Caco-2 (cell line): ENCODE measurements at regions not wholly inside any gene's neighbourhood (a gene's known extent, or its start where the extent isn't known, plus 50 kb on each side); places are given as distances from the start of the nearest gene placed in this dataset.

Source experiments
- BruUV-seq: library from RNA; stranded (reverse); fragments of 400-500 nt; replicated peaks from 2 replicates; lab custom pipeline; 2021; lab: Mats Ljungman, UMichigan
- CTCF ChIA-PET: fragments of 300-600 bp; sonication (Branson Sonifier 250); formaldehyde crosslinking; loops from one replicate; lab custom pipeline; 2022; ENCODE audit warnings: antibody characterized with exemption; lab: Charles Lee
- POLR2A ChIA-PET: fragments of 300-600 bp; sonication (Branson Sonifier 250); formaldehyde crosslinking; loops from one replicate; lab custom pipeline; 2022; ENCODE audit warnings: antibody characterized with exemption; lab: Charles Lee
- DNase-seq, 2 experiments: peaks; one replicate each; pipeline versions ENCODE4 v3.0.0 to v3.0.0-alpha.2; 2020 to 2022
- H3K27me3 ChIP-seq: replicated peaks from 2 replicates; pipeline ENCODE4 v1.6.0; 2011; ENCODE audit warnings: low read length; ENCODE audit not compliant: control insufficient read depth, insufficient read depth
- H3K36me3 ChIP-seq: 2 replicates; pipeline ENCODE4 v1.5.1; 2011; ENCODE audit warnings: low read length; ENCODE audit not compliant: control insufficient read depth, insufficient read depth
- H3K4me1 ChIP-seq: fragments of 250-450 bp; sonication (Bioruptor Pico); 2 replicates; pipeline ENCODE4 v1.5.1; 2020; ENCODE audit warnings: mild to moderate bottlenecking
- H3K4me3 ChIP-seq: 2 replicates; pipeline ENCODE4 v1.5.1; 2011; ENCODE audit warnings: low read depth, mild to moderate bottlenecking, control low read depth, low read length
- H3K9me3 ChIP-seq: fragments of 250-450 bp; sonication (Bioruptor Pico); 2 replicates; pipeline ENCODE4 v1.5.1; 2020; ENCODE audit warnings: mild to moderate bottlenecking, moderate library complexity
- H3K27ac Mint-ChIP-seq: one replicate; pipeline ENCODE4 v1.8.0; 2022; ENCODE audit warnings: mixed read lengths; ENCODE audit not compliant: unreplicated experiment
- H3K27me3 Mint-ChIP-seq: one replicate; pipeline ENCODE4 v1.8.0; 2022; ENCODE audit warnings: mixed read lengths; ENCODE audit not compliant: insufficient read depth, unreplicated experiment
- H3K36me3 Mint-ChIP-seq: one replicate; pipeline ENCODE4 v1.8.0; 2022; ENCODE audit warnings: mild to moderate bottlenecking, mixed read lengths; ENCODE audit not compliant: insufficient read depth, unreplicated experiment
- H3K4me1 Mint-ChIP-seq: one replicate; pipeline ENCODE4 v1.8.0; 2022; ENCODE audit warnings: low read depth, mixed read lengths; ENCODE audit not compliant: unreplicated experiment
- H3K4me3 Mint-ChIP-seq: one replicate; pipeline ENCODE4 v1.8.0; 2022; ENCODE audit warnings: mild to moderate bottlenecking, moderate library complexity, mixed read lengths; ENCODE audit not compliant: unreplicated experiment
- H3K9me3 Mint-ChIP-seq: one replicate; pipeline ENCODE4 v1.8.0; 2022; ENCODE audit warnings: mixed read lengths; ENCODE audit not compliant: unreplicated experiment
- CTCF ChIP-seq, 2 experiments: fragments of 200-600 bp in 1 of 2; IDR thresholded peaks; 1 replicate in 1 of 2; 2 replicates in 1 of 2; pipeline versions ENCODE4 v1.5.1 to v1.8.0; 2011 to 2022; ENCODE audit warnings: antibody characterized with exemption in 1 of 2, control low read depth in 1 of 2, inconsistent platforms in 1 of 2, low read depth in 1 of 2, low read length in 1 of 2, mild to moderate bottlenecking in 1 of 2, moderate library complexity in 1 of 2; ENCODE audit not compliant: insufficient read depth in 1 of 2, severe bottlenecking in 1 of 2, unreplicated experiment in 1 of 2
- intact Hi-C: fragments of 100-400 bp; cut with micrococcal nuclease; formaldehyde crosslinking; loops from one replicate; pipeline ENCODE4 v1.10.0; 2022; ENCODE audit not compliant: unreplicated experiment

GRCh38 chr11:104286129-104286528, 122.2 kb upstream of the PDGFD start:
- CTCF ChIA-PET: no interaction called here
- H3K36me3 Mint-ChIP-seq: no peaks in the 10 kb centered on the region
- peaks cover 14% of the 10 kb centered on the region for H3K27me3 Mint-ChIP-seq
- no peak for DNase-seq
- no peaks in the 10 kb centered on the region for H3K4me1 Mint-ChIP-seq
- Histone ChIP-seq H3K4me1 (no peaks in the 10 kb centered on the region), H3K36me3 (no peaks in the 10 kb centered on the region), H3K4me3 (no peak overlapping the region), H3K27me3 (no peaks in the 10 kb centered on the region), H3K9me3 (no peaks in the 10 kb centered on the region)
- BruUV-seq: no TSS peak
- H3K9me3 Mint-ChIP-seq: no peaks in the 10 kb centered on the region
- intact Hi-C loops: no loop called here
- no peak overlapping the region for H3K4me3 Mint-ChIP-seq
- TF ChIP-seq CTCF (IDR thresholded peaks at IDR 0.05; ENCODE audit: insufficient read depth in 1 of 2, low read depth in 1 of 2, low read length in 1 of 2, severe bottlenecking in 1 of 2, unreplicated experiment in 1 of 2): no peak
- POLR2A ChIA-PET: no interaction called here
- no peak overlapping the region for H3K27ac Mint-ChIP-seq

GRCh38 chr11:104279587-104279986, 115.6 kb upstream of the PDGFD start:
- Histone ChIP-seq H3K4me3 (no peak overlapping the region), H3K9me3 (no peaks in the 10 kb centered on the region), H3K4me1 (no peaks in the 10 kb centered on the region), H3K27me3 (no peaks in the 10 kb centered on the region), H3K36me3 (no peaks in the 10 kb centered on the region)
- intact Hi-C loops: no loop called here
- ChIA-PET POLR2A (no interaction called here), CTCF (no interaction called here)
- peaks cover 11% of the 10 kb centered on the region for H3K9me3 Mint-ChIP-seq
- H3K27me3 Mint-ChIP-seq: no peaks in the 10 kb centered on the region
- no peak overlapping the region for H3K27ac Mint-ChIP-seq
- DNase-seq: no peak
- H3K4me3 Mint-ChIP-seq: no peak overlapping the region
- BruUV-seq: no TSS peak
- H3K36me3 Mint-ChIP-seq: no peaks in the 10 kb centered on the region
- TF ChIP-seq CTCF (IDR thresholded peaks at IDR 0.05; ENCODE audit: insufficient read depth in 1 of 2, low read depth in 1 of 2, low read length in 1 of 2, severe bottlenecking in 1 of 2, unreplicated experiment in 1 of 2): no peak
- no peaks in the 10 kb centered on the region for H3K4me1 Mint-ChIP-seq

- ChIA-PET CTCF (no interaction called here), POLR2A (no interaction called here)
- no peak overlapping the region for H3K27ac Mint-ChIP-seq
- BruUV-seq: no TSS peak
- Histone ChIP-seq H3K4me1 (no peaks in the 10 kb centered on the region), H3K4me3 (no peak overlapping the region), H3K36me3 (no peaks in the 10 kb centered on the region), H3K9me3 (no peaks in the 10 kb centered on the region), H3K27me3 (no peaks in the 10 kb centered on the region)
- intact Hi-C loops: no loop called here
- no peaks in the 10 kb centered on the region for H3K27me3 Mint-ChIP-seq
- H3K9me3 Mint-ChIP-seq: peaks cover 11% of the 10 kb centered on the region
- H3K4me3 Mint-ChIP-seq: no peak overlapping the region
- H3K36me3 Mint-ChIP-seq: no peaks in the 10 kb centered on the region
- no peak for DNase-seq
- no peaks in the 10 kb centered on the region for H3K4me1 Mint-ChIP-seq
- TF ChIP-seq CTCF (IDR thresholded peaks at IDR 0.05; ENCODE audit: insufficient read depth in 1 of 2, low read depth in 1 of 2, low read length in 1 of 2, severe bottlenecking in 1 of 2, unreplicated experiment in 1 of 2): no peak
These were observed 112.0 kb upstream of the PDGFD start for GRCh38 chr11:104275992-104276391.
